K562 (cell line): ENCODE measurements at regions not wholly inside any gene's neighbourhood (a gene's known extent, or its start where the extent isn't known, plus 50 kb on each side); places are given as distances from the start of the nearest gene placed in this dataset.

Experiments used
- HDGF ChIP-seq: fragments of 450-650 bp; IDR thresholded peaks from 2 replicates; pipeline ENCODE4 v1.6.1; 2016
- HLTF ChIP-seq: fragments of 450-650 bp; IDR thresholded peaks from 2 replicates; pipeline ENCODE4 v1.6.1; 2016
- MTA1 ChIP-seq: fragments of 450-650 bp; IDR thresholded peaks from 2 replicates; pipeline ENCODE4 v1.6.1; 2017; ENCODE audit warnings: borderline replicate concordance
- MTA2 ChIP-seq: fragments of 450-650 bp; IDR thresholded peaks from 2 replicates; pipeline ENCODE4 v1.6.1; 2016; ENCODE audit warnings: low read depth
- NFATC3 ChIP-seq: fragments of 450-650 bp; IDR thresholded peaks from 2 replicates; pipeline ENCODE4 v1.6.1; 2017; ENCODE audit warnings: mild to moderate bottlenecking
- PHB2 ChIP-seq: fragments of 450-650 bp; IDR thresholded peaks from 2 replicates; pipeline ENCODE4 v1.6.1; 2017; ENCODE audit warnings: low read depth
- RBM25 ChIP-seq: fragments of 200-400 bp; formaldehyde crosslinking; IDR thresholded peaks from 2 replicates; pipeline ENCODE4 v1.6.1; 2018; ENCODE audit warnings: low read length, low read depth, moderate library complexity; ENCODE audit not compliant: severe bottlenecking
- ZC3H8 ChIP-seq: fragments of 450-650 bp; IDR thresholded peaks from 2 replicates; pipeline ENCODE4 v1.6.1; 2017
- TF ChIP-seq, protein P1 (sequence below), 2 experiments: fragments of 450-650 bp; IDR thresholded peaks; 2 replicates each; pipeline ENCODE4 v1.6.1; 2016
- TF ChIP-seq, protein P2 (sequence below): fragments of 450-650 bp; formaldehyde crosslinking; IDR thresholded peaks from 2 replicates; pipeline ENCODE4 v1.4.0; 2022; ENCODE audit warnings: missing genetic modification characterization
- TF ChIP-seq, protein P3 (sequence below), 2 experiments: fragments of 250-450 bp in 1 of 2; fragments of 450-650 bp in 1 of 2; sonication (Bioruptor Pico) in 1 of 2; IDR thresholded peaks; 2 replicates each; pipeline versions ENCODE4 v1.6.1 to v1.8.0; 2016 to 2021; ENCODE audit warnings: mild to moderate bottlenecking in 2 of 2, moderate library complexity in 2 of 2, missing compliant biosample characterization in 1 of 2, missing genetic modification characterization in 1 of 2
- TF ChIP-seq, protein P4 (sequence below), 2 experiments: fragments of 450-650 bp in 1 of 2; IDR thresholded peaks; 2 replicates each; pipeline ENCODE4 v1.6.1; 2011 to 2017; ENCODE audit warnings: low read depth in 2 of 2, antibody characterized with exemption in 1 of 2, borderline replicate concordance in 1 of 2, low read length in 1 of 2, mild to moderate bottlenecking in 1 of 2, mixed read lengths in 1 of 2; ENCODE audit not compliant: control insufficient read depth in 1 of 2
- TF ChIP-seq, protein P5 (sequence below): fragments of 450-650 bp; IDR thresholded peaks from 2 replicates; pipeline ENCODE4 v1.6.1; 2016; ENCODE audit warnings: antibody characterized with exemption
- TF ChIP-seq, protein P6 (sequence below): fragments of 450-650 bp; formaldehyde crosslinking; IDR thresholded peaks from 2 replicates; pipeline ENCODE4 v1.4.0; 2022; ENCODE audit warnings: missing genetic modification characterization
- TF ChIP-seq, protein P7 (sequence below): fragments of 450-650 bp; IDR thresholded peaks from 2 replicates; pipeline ENCODE4 v1.6.1; 2017; ENCODE audit warnings: antibody characterized with exemption

DNA sequence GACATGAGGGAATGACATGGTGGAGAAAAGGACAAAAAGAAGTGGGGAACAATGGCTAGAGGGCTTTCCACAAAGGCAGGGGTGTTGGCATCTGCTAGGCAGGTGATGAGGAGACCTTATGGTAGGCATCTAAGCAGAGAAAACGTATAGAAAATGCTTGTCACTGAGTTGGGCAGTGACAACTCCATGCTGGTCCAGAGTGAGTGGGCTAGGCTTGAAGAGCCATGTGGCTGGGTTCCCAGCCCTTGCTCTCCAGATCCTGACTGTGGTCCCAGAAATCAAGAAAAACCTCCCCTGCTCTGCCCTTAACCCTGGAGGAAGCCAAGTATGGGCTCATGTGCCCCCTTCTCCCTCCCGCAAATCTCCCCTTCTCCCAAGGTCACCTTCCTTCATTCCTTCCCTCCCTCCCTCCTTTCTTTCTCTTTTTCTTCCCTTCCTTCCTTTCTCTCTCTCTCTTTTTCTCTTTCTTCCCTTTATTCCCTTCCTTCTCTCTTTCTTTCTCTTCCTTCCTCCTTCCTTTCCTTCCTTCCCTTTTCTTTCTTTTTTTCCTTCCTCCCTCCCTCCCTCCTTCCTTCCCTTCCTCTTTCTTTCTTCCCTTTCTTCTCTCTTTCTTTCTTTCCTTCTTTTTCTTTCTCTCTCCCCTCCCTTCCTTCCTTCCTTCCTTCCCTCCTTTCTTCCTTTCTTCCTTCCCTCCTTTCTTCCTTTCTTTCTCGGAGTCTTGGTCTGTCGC, 102.8 kb downstream of the NAV1 start (continued):
- TF ChIP-seq, protein P1, sequence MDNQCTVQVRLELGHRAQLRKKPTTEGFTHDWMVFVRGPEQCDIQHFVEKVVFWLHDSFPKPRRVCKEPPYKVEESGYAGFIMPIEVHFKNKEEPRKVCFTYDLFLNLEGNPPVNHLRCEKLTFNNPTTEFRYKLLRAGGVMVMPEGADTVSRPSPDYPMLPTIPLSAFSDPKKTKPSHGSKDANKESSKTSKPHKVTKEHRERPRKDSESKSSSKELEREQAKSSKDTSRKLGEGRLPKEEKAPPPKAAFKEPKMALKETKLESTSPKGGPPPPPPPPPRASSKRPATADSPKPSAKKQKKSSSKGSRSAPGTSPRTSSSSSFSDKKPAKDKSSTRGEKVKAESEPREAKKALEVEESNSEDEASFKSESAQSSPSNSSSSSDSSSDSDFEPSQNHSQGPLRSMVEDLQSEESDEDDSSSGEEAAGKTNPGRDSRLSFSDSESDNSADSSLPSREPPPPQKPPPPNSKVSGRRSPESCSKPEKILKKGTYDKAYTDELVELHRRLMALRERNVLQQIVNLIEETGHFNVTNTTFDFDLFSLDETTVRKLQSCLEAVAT (IDR thresholded peaks at IDR 0.05) = peak; percentile 20 to 51; a peak in 1 of 4 replicates
- TF ChIP-seq ZC3H8 (0 out of 2 replicates have a peak, but pooled peaks have one; percentile 14), HLTF (peak; percentile 64; the same call in 1 of the 2 replicates), PHB2 (peak; percentile 65; the same call in 1 of the 2 replicates), NFATC3 (no peak), MTA2 (peak; percentile 49; the same call in 1 of the 2 replicates), RBM25 (no peak), HDGF (no peak), MTA1 (peak; percentile 86)
- TF ChIP-seq, protein P2, sequence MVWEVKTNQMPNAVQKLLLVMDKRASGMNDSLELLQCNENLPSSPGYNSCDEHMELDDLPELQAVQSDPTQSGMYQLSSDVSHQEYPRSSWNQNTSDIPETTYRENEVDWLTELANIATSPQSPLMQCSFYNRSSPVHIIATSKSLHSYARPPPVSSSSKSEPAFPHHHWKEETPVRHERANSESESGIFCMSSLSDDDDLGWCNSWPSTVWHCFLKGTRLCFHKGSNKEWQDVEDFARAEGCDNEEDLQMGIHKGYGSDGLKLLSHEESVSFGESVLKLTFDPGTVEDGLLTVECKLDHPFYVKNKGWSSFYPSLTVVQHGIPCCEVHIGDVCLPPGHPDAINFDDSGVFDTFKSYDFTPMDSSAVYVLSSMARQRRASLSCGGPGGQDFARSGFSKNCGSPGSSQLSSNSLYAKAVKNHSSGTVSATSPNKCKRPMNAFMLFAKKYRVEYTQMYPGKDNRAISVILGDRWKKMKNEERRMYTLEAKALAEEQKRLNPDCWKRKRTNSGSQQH (CRISPR knock-in tag) = peak; percentile 84; the same call in 1 of the 2 replicates
- TF ChIP-seq, protein P3, sequence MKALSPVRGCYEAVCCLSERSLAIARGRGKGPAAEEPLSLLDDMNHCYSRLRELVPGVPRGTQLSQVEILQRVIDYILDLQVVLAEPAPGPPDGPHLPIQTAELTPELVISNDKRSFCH (CRISPR knock-in tag; IDR thresholded peaks at IDR 0.05) = no peak
- TF ChIP-seq, protein P3 (tag; IDR thresholded peaks at IDR 0.05) = no peak
- TF ChIP-seq, protein P4, sequence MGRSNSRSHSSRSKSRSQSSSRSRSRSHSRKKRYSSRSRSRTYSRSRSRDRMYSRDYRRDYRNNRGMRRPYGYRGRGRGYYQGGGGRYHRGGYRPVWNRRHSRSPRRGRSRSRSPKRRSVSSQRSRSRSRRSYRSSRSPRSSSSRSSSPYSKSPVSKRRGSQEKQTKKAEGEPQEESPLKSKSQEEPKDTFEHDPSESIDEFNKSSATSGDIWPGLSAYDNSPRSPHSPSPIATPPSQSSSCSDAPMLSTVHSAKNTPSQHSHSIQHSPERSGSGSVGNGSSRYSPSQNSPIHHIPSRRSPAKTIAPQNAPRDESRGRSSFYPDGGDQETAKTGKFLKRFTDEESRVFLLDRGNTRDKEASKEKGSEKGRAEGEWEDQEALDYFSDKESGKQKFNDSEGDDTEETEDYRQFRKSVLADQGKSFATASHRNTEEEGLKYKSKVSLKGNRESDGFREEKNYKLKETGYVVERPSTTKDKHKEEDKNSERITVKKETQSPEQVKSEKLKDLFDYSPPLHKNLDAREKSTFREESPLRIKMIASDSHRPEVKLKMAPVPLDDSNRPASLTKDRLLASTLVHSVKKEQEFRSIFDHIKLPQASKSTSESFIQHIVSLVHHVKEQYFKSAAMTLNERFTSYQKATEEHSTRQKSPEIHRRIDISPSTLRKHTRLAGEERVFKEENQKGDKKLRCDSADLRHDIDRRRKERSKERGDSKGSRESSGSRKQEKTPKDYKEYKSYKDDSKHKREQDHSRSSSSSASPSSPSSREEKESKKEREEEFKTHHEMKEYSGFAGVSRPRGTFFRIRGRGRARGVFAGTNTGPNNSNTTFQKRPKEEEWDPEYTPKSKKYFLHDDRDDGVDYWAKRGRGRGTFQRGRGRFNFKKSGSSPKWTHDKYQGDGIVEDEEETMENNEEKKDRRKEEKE (IDR thresholded peaks at IDR 0.05; ENCODE audit: borderline replicate concordance in 1 of 2, control insufficient read depth in 1 of 2, low read depth in 2 of 2, low read length in 1 of 2) = peak in 1 of 2 experiments; percentile 49; a peak in 1 of 4 replicates
- TF ChIP-seq, protein P5, sequence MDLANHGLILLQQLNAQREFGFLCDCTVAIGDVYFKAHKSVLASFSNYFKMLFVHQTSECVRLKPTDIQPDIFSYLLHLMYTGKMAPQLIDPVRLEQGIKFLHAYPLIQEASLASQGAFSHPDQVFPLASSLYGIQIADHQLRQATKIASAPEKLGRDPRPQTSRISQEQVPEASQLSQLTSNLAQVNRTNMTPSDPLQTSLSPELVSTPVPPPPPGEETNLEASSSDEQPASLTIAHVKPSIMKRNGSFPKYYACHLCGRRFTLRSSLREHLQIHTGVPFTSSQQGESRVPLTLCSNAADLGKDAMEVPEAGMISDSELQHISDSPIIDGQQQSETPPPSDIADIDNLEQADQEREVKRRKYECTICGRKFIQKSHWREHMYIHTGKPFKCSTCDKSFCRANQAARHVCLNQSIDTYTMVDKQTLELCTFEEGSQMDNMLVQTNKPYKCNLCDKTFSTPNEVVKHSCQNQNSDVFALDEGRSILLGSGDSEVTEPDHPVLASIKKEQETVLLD = peak; percentile 70; the same call in 1 of the 2 replicates
- TF ChIP-seq, protein P6, sequence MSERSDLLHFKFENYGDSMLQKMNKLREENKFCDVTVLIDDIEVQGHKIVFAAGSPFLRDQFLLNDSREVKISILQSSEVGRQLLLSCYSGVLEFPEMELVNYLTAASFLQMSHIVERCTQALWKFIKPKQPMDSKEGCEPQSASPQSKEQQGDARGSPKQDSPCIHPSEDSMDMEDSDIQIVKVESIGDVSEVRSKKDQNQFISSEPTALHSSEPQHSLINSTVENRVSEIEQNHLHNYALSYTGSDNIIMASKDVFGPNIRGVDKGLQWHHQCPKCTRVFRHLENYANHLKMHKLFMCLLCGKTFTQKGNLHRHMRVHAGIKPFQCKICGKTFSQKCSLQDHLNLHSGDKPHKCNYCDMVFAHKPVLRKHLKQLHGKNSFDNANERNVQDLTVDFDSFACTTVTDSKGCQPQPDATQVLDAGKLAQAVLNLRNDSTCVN (CRISPR knock-in tag) = peak; percentile 91; the same call in 1 of the 2 replicates
- TF ChIP-seq, protein P7, sequence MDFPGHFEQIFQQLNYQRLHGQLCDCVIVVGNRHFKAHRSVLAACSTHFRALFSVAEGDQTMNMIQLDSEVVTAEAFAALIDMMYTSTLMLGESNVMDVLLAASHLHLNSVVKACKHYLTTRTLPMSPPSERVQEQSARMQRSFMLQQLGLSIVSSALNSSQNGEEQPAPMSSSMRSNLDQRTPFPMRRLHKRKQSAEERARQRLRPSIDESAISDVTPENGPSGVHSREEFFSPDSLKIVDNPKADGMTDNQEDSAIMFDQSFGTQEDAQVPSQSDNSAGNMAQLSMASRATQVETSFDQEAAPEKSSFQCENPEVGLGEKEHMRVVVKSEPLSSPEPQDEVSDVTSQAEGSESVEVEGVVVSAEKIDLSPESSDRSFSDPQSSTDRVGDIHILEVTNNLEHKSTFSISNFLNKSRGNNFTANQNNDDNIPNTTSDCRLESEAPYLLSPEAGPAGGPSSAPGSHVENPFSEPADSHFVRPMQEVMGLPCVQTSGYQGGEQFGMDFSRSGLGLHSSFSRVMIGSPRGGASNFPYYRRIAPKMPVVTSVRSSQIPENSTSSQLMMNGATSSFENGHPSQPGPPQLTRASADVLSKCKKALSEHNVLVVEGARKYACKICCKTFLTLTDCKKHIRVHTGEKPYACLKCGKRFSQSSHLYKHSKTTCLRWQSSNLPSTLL = 0 out of 2 replicates have a peak, but pooled peaks have one; percentile 41
